DOHH2 (cell line): ENCODE measurements at regions not wholly inside any gene's neighbourhood (a gene's known extent, or its start where the extent isn't known, plus 50 kb on each side); places are given as distances from the start of the nearest gene placed in this dataset.

Experiments
- H3F3A ChIP-seq: fragments of 200-600 bp; sonication (generic), shearing (Covaris generic); 2 replicates; pipeline ENCODE4 v1.6.0; 2016; ENCODE audit warnings: antibody characterized with exemption, mild to moderate bottlenecking; ENCODE audit not compliant: control insufficient read depth, insufficient read depth
- H3K27ac ChIP-seq: fragments of 200-600 bp; sonication (generic); 2 replicates; pipeline ENCODE4 v1.5.1; 2014; ENCODE audit warnings: low read depth, mild to moderate bottlenecking, low read length, moderate library complexity
- H3K27me3 ChIP-seq: fragments of 200-600 bp; sonication (generic); 2 replicates; pipeline ENCODE4 v1.6.1; 2014; ENCODE audit warnings: mild to moderate bottlenecking, low read length, mixed read lengths; ENCODE audit not compliant: control insufficient read depth
- H3K36me3 ChIP-seq: fragments of 200-600 bp; sonication (generic); 2 replicates; pipeline ENCODE4 v1.6.1; 2014; ENCODE audit warnings: mild to moderate bottlenecking, low read length, moderate library complexity, mixed read lengths; ENCODE audit not compliant: control insufficient read depth
- H3K4me1 ChIP-seq: fragments of 200-600 bp; sonication (generic); 2 replicates; pipeline ENCODE4 v1.6.1; 2014; ENCODE audit warnings: mild to moderate bottlenecking, low read length, mixed read lengths; ENCODE audit not compliant: control insufficient read depth
- H3K4me2 ChIP-seq: fragments of 200-600 bp; sonication (generic); 2 replicates; pipeline ENCODE4 v1.6.0; 2014; ENCODE audit warnings: mild to moderate bottlenecking, low read length, moderate library complexity
- H3K4me3 ChIP-seq: fragments of 200-600 bp; sonication (generic); 2 replicates; pipeline ENCODE4 v1.5.1; 2014; ENCODE audit warnings: mild to moderate bottlenecking, low read length, mixed read lengths
- H3K79me2 ChIP-seq: fragments of 200-600 bp; sonication (generic); 2 replicates; pipeline ENCODE4 v1.6.1; 2014; ENCODE audit warnings: mild to moderate bottlenecking, low read length, mixed read lengths; ENCODE audit not compliant: control insufficient read depth
- H3K9me2 ChIP-seq: fragments of 200-600 bp; sonication (generic); replicated peaks from 2 replicates; pipeline ENCODE4 v1.6.1; 2014; ENCODE audit warnings: mild to moderate bottlenecking, low read length, mixed read lengths; ENCODE audit not compliant: control insufficient read depth
- H3K9me3 ChIP-seq: fragments of 200-600 bp; sonication (generic); 2 replicates; pipeline ENCODE4 v1.6.1; 2014; ENCODE audit warnings: antibody characterized with exemption, low read length, mixed read lengths; ENCODE audit not compliant: control insufficient read depth, insufficient read depth
- H4K20me1 ChIP-seq: fragments of 200-600 bp; sonication (generic); 2 replicates; pipeline ENCODE4 v1.6.0; 2014; ENCODE audit warnings: low read depth, mild to moderate bottlenecking, antibody characterized with exemption, low read length, moderate library complexity; ENCODE audit not compliant: control insufficient read depth, insufficient read depth
- EZH2phosphoT487 ChIP-seq: fragments of 200-600 bp; sonication (generic); IDR thresholded peaks from 2 replicates; pipeline ENCODE4 v1.6.1; 2017; ENCODE audit warnings: borderline replicate concordance, mild to moderate bottlenecking, antibody characterized with exemption, low read length, moderate library complexity, mixed read lengths
- TF ChIP-seq, protein P1 (sequence below): fragments of 200-600 bp; sonication (generic); IDR thresholded peaks from one replicate; pipeline ENCODE4 v1.5.1; 2014; ENCODE audit warnings: antibody characterized with exemption, mild to moderate bottlenecking, low read depth, low read length; ENCODE audit not compliant: poor library complexity, severe bottlenecking

GRCh38 chr11:37509506-37509905, 911.5 kb upstream of the RAG2 start:
- no peak for TF ChIP-seq EZH2phosphoT487
- TF ChIP-seq, protein P1, sequence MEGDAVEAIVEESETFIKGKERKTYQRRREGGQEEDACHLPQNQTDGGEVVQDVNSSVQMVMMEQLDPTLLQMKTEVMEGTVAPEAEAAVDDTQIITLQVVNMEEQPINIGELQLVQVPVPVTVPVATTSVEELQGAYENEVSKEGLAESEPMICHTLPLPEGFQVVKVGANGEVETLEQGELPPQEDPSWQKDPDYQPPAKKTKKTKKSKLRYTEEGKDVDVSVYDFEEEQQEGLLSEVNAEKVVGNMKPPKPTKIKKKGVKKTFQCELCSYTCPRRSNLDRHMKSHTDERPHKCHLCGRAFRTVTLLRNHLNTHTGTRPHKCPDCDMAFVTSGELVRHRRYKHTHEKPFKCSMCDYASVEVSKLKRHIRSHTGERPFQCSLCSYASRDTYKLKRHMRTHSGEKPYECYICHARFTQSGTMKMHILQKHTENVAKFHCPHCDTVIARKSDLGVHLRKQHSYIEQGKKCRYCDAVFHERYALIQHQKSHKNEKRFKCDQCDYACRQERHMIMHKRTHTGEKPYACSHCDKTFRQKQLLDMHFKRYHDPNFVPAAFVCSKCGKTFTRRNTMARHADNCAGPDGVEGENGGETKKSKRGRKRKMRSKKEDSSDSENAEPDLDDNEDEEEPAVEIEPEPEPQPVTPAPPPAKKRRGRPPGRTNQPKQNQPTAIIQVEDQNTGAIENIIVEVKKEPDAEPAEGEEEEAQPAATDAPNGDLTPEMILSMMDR, result no peak
- Histone ChIP-seq H3K79me2 (no peaks in the 10 kb centered on the region), H3K4me2 (no peak overlapping the region), H3K9me2 (no peaks in the 10 kb centered on the region), H4K20me1 (no peaks in the 10 kb centered on the region), H3K4me1 (no peaks in the 10 kb centered on the region), H3K27ac (no peak overlapping the region), H3F3A (no peaks in the 10 kb centered on the region), H3K9me3 (no peaks in the 10 kb centered on the region), H3K36me3 (no peaks in the 10 kb centered on the region), H3K4me3 (no peak overlapping the region), H3K27me3 (no peaks in the 10 kb centered on the region)

DNA sequence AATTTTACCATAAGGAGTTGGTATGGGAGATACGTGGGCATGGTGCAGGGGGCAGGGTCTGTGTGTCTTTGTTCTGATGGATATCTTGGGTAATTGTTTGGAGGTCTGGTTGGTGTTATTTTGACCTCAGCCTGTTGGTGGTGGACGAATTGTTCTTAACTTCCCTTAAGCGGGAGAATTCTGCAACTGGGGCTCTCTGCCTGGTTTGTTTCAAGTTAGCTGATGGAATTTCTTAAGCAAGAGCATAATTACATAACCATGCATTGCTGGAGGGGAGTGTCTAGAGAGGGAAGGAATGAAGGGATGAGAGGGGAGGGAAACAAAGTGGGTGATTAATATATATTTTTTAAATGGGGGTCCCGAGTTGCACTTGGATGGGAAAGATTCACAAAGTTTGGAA, 908.5 kb upstream of the RAG2 start:
- H3K27ac ChIP-seq, result no peak overlapping the region
- no peak overlapping the region for H3K4me2 ChIP-seq
- H3K4me1 ChIP-seq, result no peaks in the 10 kb centered on the region

DNA sequence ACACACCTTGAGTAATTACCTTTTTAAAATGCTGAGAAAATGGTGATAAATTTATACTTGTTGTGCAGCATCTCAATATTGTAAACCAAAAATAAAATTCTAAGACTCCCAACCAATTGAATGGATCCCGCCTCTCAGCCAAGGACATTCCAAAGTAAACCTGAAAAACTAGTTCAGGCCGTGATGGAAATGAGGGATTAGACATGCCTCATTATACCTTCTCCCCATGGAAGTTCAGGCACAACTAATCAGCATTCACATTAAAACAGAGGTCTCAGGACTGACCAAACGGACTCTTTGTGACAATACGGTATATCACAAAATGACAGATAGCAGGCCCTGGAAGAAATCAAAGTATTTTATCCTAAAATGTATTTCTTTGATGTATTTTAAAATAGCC, 907.4 kb upstream of the RAG2 start:
- Histone ChIP-seq H3K4me2 (no peak overlapping the region), H3K4me1 (no peaks in the 10 kb centered on the region), H3K36me3 (no peaks in the 10 kb centered on the region), H4K20me1 (no peaks in the 10 kb centered on the region), H3K79me2 (no peaks in the 10 kb centered on the region), H3K4me3 (no peak overlapping the region), H3K27me3 (no peaks in the 10 kb centered on the region), H3K27ac (no peak overlapping the region), H3K9me2 (no peaks in the 10 kb centered on the region), H3F3A (no peaks in the 10 kb centered on the region), H3K9me3 (no peaks in the 10 kb centered on the region)
- no peak for TF ChIP-seq EZH2phosphoT487
- TF ChIP-seq, protein P1, result no peak

More for the DNA sequence above, 908.5 kb upstream of the RAG2 start:
- no peaks in the 10 kb centered on the region for H3K36me3 ChIP-seq
- no peaks in the 10 kb centered on the region for H3F3A ChIP-seq
- no peaks in the 10 kb centered on the region for H4K20me1 ChIP-seq
- no peaks in the 10 kb centered on the region for H3K79me2 ChIP-seq
- TF ChIP-seq, protein P1, result no peak
- no peak for TF ChIP-seq EZH2phosphoT487
- no peaks in the 10 kb centered on the region for H3K27me3 ChIP-seq
- no peaks in the 10 kb centered on the region for H3K9me3 ChIP-seq
- no peak overlapping the region for H3K4me3 ChIP-seq
- no peaks in the 10 kb centered on the region for H3K9me2 ChIP-seq

- no peaks in the 10 kb centered on the region for H3K4me1 ChIP-seq
- no peaks in the 10 kb centered on the region for H3F3A ChIP-seq
- no peaks in the 10 kb centered on the region for H3K36me3 ChIP-seq
- H4K20me1 ChIP-seq, result no peaks in the 10 kb centered on the region
- no peaks in the 10 kb centered on the region for H3K9me2 ChIP-seq
- H3K9me3 ChIP-seq, result no peaks in the 10 kb centered on the region
- TF ChIP-seq EZH2phosphoT487, result no peak
- TF ChIP-seq, protein P1, result no peak
- H3K79me2 ChIP-seq, result no peaks in the 10 kb centered on the region
- no peak overlapping the region for H3K4me3 ChIP-seq
- no peak overlapping the region for H3K4me2 ChIP-seq
- no peak overlapping the region for H3K27ac ChIP-seq
- no peaks in the 10 kb centered on the region for H3K27me3 ChIP-seq
Measured at GRCh38 chr11:37504921-37505320, 906.9 kb upstream of the RAG2 start.
